WTC11 (cell line): ENCODE measurements at regions not wholly inside any gene's neighbourhood (a gene's known extent, or its start where the extent isn't known, plus 50 kb on each side); places are given as distances from the start of the nearest gene placed in this dataset.

Source experiments
- ATAC-seq: fragments of 200-7000 bp; cut with Tn5 transposase; 2 replicates; pipeline ENCODE4 v1.10.0; 2021; ENCODE audit warnings: mild to moderate bottlenecking, moderate library complexity
- CTCF ChIA-PET: fragments of 300-600 bp; sonication (Branson Sonifier 250); formaldehyde crosslinking; loops from one replicate; lab custom pipeline; 2021; ENCODE audit warnings: antibody characterized with exemption; lab: Charles Lee
- POLR2A ChIA-PET: fragments of 350-600 bp; sonication (Branson Sonifier 250); formaldehyde crosslinking; loops from one replicate; lab custom pipeline; 2021; ENCODE audit warnings: antibody characterized with exemption; lab: Charles Lee
- DNase-seq: peaks from one replicate; pipeline ENCODE4 v3.0.0; 2021; ENCODE audit warnings: low spot score
- H3K27ac Mint-ChIP-seq: 2 replicates; pipeline ENCODE4 v1.8.0; 2021; ENCODE audit warnings: mixed read lengths
- H3K27me3 Mint-ChIP-seq: 2 replicates; pipeline ENCODE4 v1.8.0; 2021; ENCODE audit warnings: low read depth, mild to moderate bottlenecking, moderate library complexity, mixed read lengths
- H3K36me3 Mint-ChIP-seq: 2 replicates; pipeline ENCODE4 v1.8.0; 2021; ENCODE audit warnings: mixed read lengths
- H3K4me1 Mint-ChIP-seq: 2 replicates; pipeline ENCODE4 v1.8.0; 2022; ENCODE audit warnings: mixed read lengths
- H3K4me3 Mint-ChIP-seq: 2 replicates; pipeline ENCODE4 v1.8.0; 2021; ENCODE audit warnings: mild to moderate bottlenecking, moderate library complexity, mixed read lengths
- H3K9me3 Mint-ChIP-seq: 2 replicates; pipeline ENCODE4 v1.8.0; 2021; ENCODE audit warnings: mixed read lengths
- ATF1 ChIP-seq: sonication (generic); formaldehyde crosslinking; IDR thresholded peaks from 2 replicates; pipeline ENCODE4 v1.8.1; 2023; ENCODE audit warnings: mild to moderate bottlenecking, moderate library complexity, missing genetic modification reagents
- CREB1 ChIP-seq: sonication (generic); formaldehyde crosslinking; IDR thresholded peaks from 2 replicates; pipeline ENCODE4 v1.8.0; 2023; ENCODE audit warnings: mild to moderate bottlenecking, missing genetic modification reagents
- CREM ChIP-seq: sonication (generic); formaldehyde crosslinking; IDR thresholded peaks from 2 replicates; pipeline ENCODE4 v1.8.1; 2022; ENCODE audit warnings: mild to moderate bottlenecking, missing genetic modification reagents, moderate library complexity
- FOXK1 ChIP-seq: sonication (generic); formaldehyde crosslinking; IDR thresholded peaks from 2 replicates; pipeline ENCODE4 v1.8.0; 2022; ENCODE audit warnings: mild to moderate bottlenecking, moderate library complexity, missing genetic modification reagents
- FOXP1 ChIP-seq: sonication (generic); formaldehyde crosslinking; IDR thresholded peaks from 2 replicates; pipeline ENCODE4 v1.8.0; 2022; ENCODE audit warnings: missing genetic modification reagents, mild to moderate bottlenecking, moderate library complexity, borderline replicate concordance
- NFATC4 ChIP-seq: fragments of 250-450 bp; sonication (Bioruptor Pico); IDR thresholded peaks from 2 replicates; pipeline ENCODE4 v1.9.0; 2021; ENCODE audit warnings: mild to moderate bottlenecking
- NR2C2 ChIP-seq: sonication (generic); formaldehyde crosslinking; IDR thresholded peaks from 2 replicates; pipeline ENCODE4 v1.8.0; 2022; ENCODE audit warnings: mild to moderate bottlenecking, missing genetic modification reagents
- PRDM15 ChIP-seq: sonication (generic); formaldehyde crosslinking; IDR thresholded peaks from 2 replicates; pipeline ENCODE4 v1.8.0; 2022; ENCODE audit warnings: missing genetic modification reagents
- PREB ChIP-seq: sonication (generic); formaldehyde crosslinking; IDR thresholded peaks from 2 replicates; pipeline ENCODE4 v1.8.1; 2022; ENCODE audit warnings: mild to moderate bottlenecking, missing genetic modification reagents, moderate library complexity, borderline replicate concordance
- SMAD3 ChIP-seq: sonication (generic); formaldehyde crosslinking; IDR thresholded peaks from 2 replicates; pipeline ENCODE4 v1.8.0; 2022; ENCODE audit warnings: missing genetic modification reagents, mild to moderate bottlenecking, borderline replicate concordance
- TCF7 ChIP-seq: sonication (generic); formaldehyde crosslinking; IDR thresholded peaks from 2 replicates; pipeline ENCODE4 v1.8.0; 2022; ENCODE audit warnings: mild to moderate bottlenecking, low read depth, missing genetic modification reagents, moderate library complexity
- ZBTB21 ChIP-seq: sonication (generic); formaldehyde crosslinking; IDR thresholded peaks from 2 replicates; pipeline ENCODE4 v1.8.1; 2023; ENCODE audit warnings: mild to moderate bottlenecking, missing genetic modification reagents, borderline replicate concordance
- ZMAT4 ChIP-seq: fragments of 250-450 bp; sonication (Bioruptor Pico); IDR thresholded peaks from 2 replicates; pipeline ENCODE4 v1.9.0; 2021; ENCODE audit warnings: mild to moderate bottlenecking
- ZNF121 ChIP-seq: sonication (generic); formaldehyde crosslinking; IDR thresholded peaks from 2 replicates; pipeline ENCODE4 v1.8.0; 2023; ENCODE audit warnings: missing genetic modification reagents
- ZNF416 ChIP-seq: fragments of 250-450 bp; sonication (Bioruptor Pico); IDR thresholded peaks from 2 replicates; pipeline ENCODE4 v1.9.0; 2021; ENCODE audit warnings: mild to moderate bottlenecking, inconsistent platforms
- ZNF425 ChIP-seq: fragments of 250-450 bp; sonication (Bioruptor Pico); conservative IDR thresholded peaks from 2 replicates; pipeline ENCODE4 v1.9.0; 2021; ENCODE audit warnings: mild to moderate bottlenecking

GRCh38 chr12:93115646-93116045 is 186.6 kb upstream of the EEA1 start:
- no peaks in the 10 kb centered on the region for H3K9me3 Mint-ChIP-seq
- CTCF ChIA-PET: interaction anchor here (1.4 to 2.1 kb wide), 2 partner anchors 17 to 169 kb away, joined by 3 to 7 read pairs; no protein-coding TSS in a partner anchor
- no peak for ATAC-seq
- H3K4me1 Mint-ChIP-seq: no peaks in the 10 kb centered on the region
- POLR2A ChIA-PET: no interaction called here
- no peak for TF ChIP-seq FOXK1
- no peak for TF ChIP-seq SMAD3 (CRISPR knock-in tag)
- no peak for TF ChIP-seq NFATC4 (CRISPR knock-in tag)
- no peak for TF ChIP-seq CREB1 (CRISPR knock-in tag)
- TF ChIP-seq TCF7 (CRISPR knock-in tag): no peak
- no peak for TF ChIP-seq FOXP1 (CRISPR knock-in tag)
- no peak for TF ChIP-seq NR2C2
- no peak for TF ChIP-seq ZMAT4 (CRISPR knock-in tag)
- no peak for TF ChIP-seq PRDM15 (CRISPR knock-in tag)
- TF ChIP-seq ZBTB21 (CRISPR knock-in tag): no peak
- DNase-seq: no peak
- H3K4me3 Mint-ChIP-seq: no peak overlapping the region
- H3K27ac Mint-ChIP-seq: no peak overlapping the region
- H3K27me3 Mint-ChIP-seq: no peaks in the 10 kb centered on the region
- no peaks in the 10 kb centered on the region for H3K36me3 Mint-ChIP-seq

GRCh38 chr12:93116632-93117031 is 187.5 kb upstream of the EEA1 start:
- no peak for ATAC-seq
- CTCF ChIA-PET: no interaction called here
- no peaks in the 10 kb centered on the region for H3K4me1 Mint-ChIP-seq

More at GRCh38 chr12:93116632-93117031, 187.5 kb upstream of the EEA1 start:
- no peaks in the 10 kb centered on the region for H3K27me3 Mint-ChIP-seq
- no peaks in the 10 kb centered on the region for H3K9me3 Mint-ChIP-seq
- DNase-seq: no peak
- TF ChIP-seq ZNF425: no peak
- TF ChIP-seq PRDM15 (CRISPR knock-in tag): no peak
- TF ChIP-seq PREB (CRISPR knock-in tag): no peak
- TF ChIP-seq ZNF121 (CRISPR knock-in tag): no peak
- no peak for TF ChIP-seq NFATC4 (CRISPR knock-in tag)
- no peak for TF ChIP-seq ZNF416 (CRISPR knock-in tag)
- no peak for TF ChIP-seq ATF1 (CRISPR knock-in tag)
- no peak for TF ChIP-seq CREM
- H3K36me3 Mint-ChIP-seq: no peaks in the 10 kb centered on the region
- POLR2A ChIA-PET: no interaction called here
- no peak overlapping the region for H3K27ac Mint-ChIP-seq
- no peak overlapping the region for H3K4me3 Mint-ChIP-seq
